ENCODE measurements at regions not wholly inside any gene's neighbourhood (a gene's known extent, or its start where the extent isn't known, plus 50 kb on each side); places are given as distances from the start of the nearest gene placed in this dataset.

DNA sequence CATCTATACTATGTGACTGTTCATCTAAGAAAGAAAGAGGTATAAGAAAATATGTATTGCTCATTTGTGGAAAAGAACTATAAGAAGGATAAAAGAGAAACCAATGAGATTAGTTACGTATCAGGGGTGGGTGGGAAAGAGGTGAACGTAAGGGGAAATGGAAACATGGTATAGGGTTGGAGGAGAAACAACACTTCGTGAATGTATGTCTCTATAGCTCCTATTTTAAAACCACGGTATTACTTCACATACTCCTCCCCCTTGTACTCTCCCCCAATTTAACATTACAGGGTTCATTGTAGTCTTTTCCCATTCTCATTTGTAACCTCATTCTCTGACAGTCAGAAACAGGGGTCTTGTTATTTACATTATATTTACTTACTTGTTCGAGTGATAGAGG is 120.4 kb downstream of the FOXG1 start:
- TF ChIP-seq POLR2A (IDR thresholded peaks at IDR 0.05) = no peak
- no peak for TF ChIP-seq CTCF (IDR thresholded peaks at IDR 0.05)
